ENCODE measurements at regions not wholly inside any gene's neighbourhood (a gene's known extent, or its start where the extent isn't known, plus 50 kb on each side); places are given as distances from the start of the nearest gene placed in this dataset.

- H3K27me3 Mint-ChIP-seq = no peaks in the 10 kb centered on the region
- peaks cover 0 to 12% (median 10%) of the 10 kb centered on the region in 3 donors for H3K9me3 Mint-ChIP-seq
- no peak overlapping the region for H3K4me3 Mint-ChIP-seq
- H3K36me3 Mint-ChIP-seq = no peaks in the 10 kb centered on the region
- H3K4me1 Mint-ChIP-seq = no peaks in the 10 kb centered on the region
- no peak overlapping the region for H3K27ac Mint-ChIP-seq
These were observed 556.4 kb upstream of the CTNND2 start for GRCh38 chr5:12460493-12461261.

GRCh38 chr5:12459326-12459725, 555.1 kb upstream of the CTNND2 start:
- Mint-ChIP-seq H3K4me3 (no peak overlapping the region), H3K27me3 (no peaks in the 10 kb centered on the region), H3K27ac (no peak overlapping the region), H3K4me1 (no peaks in the 10 kb centered on the region), H3K36me3 (no peaks in the 10 kb centered on the region), H3K9me3 (peaks cover 0 to 12% (median 8%) of the 10 kb centered on the region in 3 donors)

- Mint-ChIP-seq H3K4me1 (no peaks in the 10 kb centered on the region), H3K36me3 (no peaks in the 10 kb centered on the region), H3K4me3 (no peak overlapping the region), H3K27ac (no peak overlapping the region), H3K27me3 (no peaks in the 10 kb centered on the region), H3K9me3 (peaks cover 0 to 6% (median 3%) of the 10 kb centered on the region in 3 donors)
These were observed 514.8 kb upstream of the CTNND2 start for GRCh38 chr5:12419075-12419474.

GRCh38 chr5:12413585-12413984, 509.3 kb upstream of the CTNND2 start:
- Mint-ChIP-seq H3K27me3 (no peaks in the 10 kb centered on the region), H3K9me3 (peaks cover 2 to 5% (median 3%) of the 10 kb centered on the region in 3 donors)

GRCh38 chr5:12413075-12413474, 508.8 kb upstream of the CTNND2 start:
- H3K4me1 Mint-ChIP-seq = no peaks in the 10 kb centered on the region
- no peak overlapping the region for H3K27ac Mint-ChIP-seq
- H3K4me3 Mint-ChIP-seq = no peak overlapping the region
- no peaks in the 10 kb centered on the region for H3K27me3 Mint-ChIP-seq
- H3K36me3 Mint-ChIP-seq = no peaks in the 10 kb centered on the region
- peaks cover 2 to 7% (median 3%) of the 10 kb centered on the region in 3 donors for H3K9me3 Mint-ChIP-seq

More at GRCh38 chr5:12413585-12413984, 509.3 kb upstream of the CTNND2 start:
- Mint-ChIP-seq H3K4me3 (no peak overlapping the region), H3K27ac (no peak overlapping the region), H3K4me1 (no peaks in the 10 kb centered on the region), H3K36me3 (no peaks in the 10 kb centered on the region)

- no peak overlapping the region for H3K27ac Mint-ChIP-seq
- no peak overlapping the region for H3K4me3 Mint-ChIP-seq
- H3K27me3 Mint-ChIP-seq = no peaks in the 10 kb centered on the region
- H3K4me1 Mint-ChIP-seq = no peaks in the 10 kb centered on the region
- H3K36me3 Mint-ChIP-seq = no peaks in the 10 kb centered on the region
- peaks cover 5 to 7% (median 6%) of the 10 kb centered on the region in 3 donors for H3K9me3 Mint-ChIP-seq
These were observed 495.6 kb upstream of the CTNND2 start for GRCh38 chr5:12399868-12400267.

- Mint-ChIP-seq H3K27me3 (no peaks in the 10 kb centered on the region), H3K27ac (no peak overlapping the region), H3K9me3 (peaks cover 0 to 4% (median 3%) of the 10 kb centered on the region in 3 donors), H3K36me3 (no peaks in the 10 kb centered on the region), H3K4me3 (no peak overlapping the region), H3K4me1 (no peaks in the 10 kb centered on the region)
These were observed 488.0 kb upstream of the CTNND2 start for GRCh38 chr5:12392246-12392645.

GRCh38 chr5:12385095-12385494, 480.8 kb upstream of the CTNND2 start:
- H3K27ac Mint-ChIP-seq = no peak overlapping the region
- H3K4me1 Mint-ChIP-seq = no peaks in the 10 kb centered on the region
- no peaks in the 10 kb centered on the region for H3K36me3 Mint-ChIP-seq
- H3K27me3 Mint-ChIP-seq = no peaks in the 10 kb centered on the region
- H3K9me3 Mint-ChIP-seq = peaks cover 0 to 33% (median 6%) of the 10 kb centered on the region in 3 donors
- no peak overlapping the region for H3K4me3 Mint-ChIP-seq

- H3K9me3 Mint-ChIP-seq = peaks cover 0 to 35% (median 4%) of the 10 kb centered on the region in 3 donors
- no peak overlapping the region for H3K27ac Mint-ChIP-seq
- no peaks in the 10 kb centered on the region for H3K36me3 Mint-ChIP-seq
- no peak overlapping the region for H3K4me3 Mint-ChIP-seq
- H3K27me3 Mint-ChIP-seq = no peaks in the 10 kb centered on the region
- no peaks in the 10 kb centered on the region for H3K4me1 Mint-ChIP-seq
These were observed 479.8 kb upstream of the CTNND2 start for GRCh38 chr5:12384005-12384404.

- Mint-ChIP-seq H3K4me1 (no peaks in the 10 kb centered on the region), H3K36me3 (peaks cover 1% of the 10 kb centered on the region), H3K27ac (no peak overlapping the region), H3K27me3 (no peaks in the 10 kb centered on the region), H3K4me3 (no peak overlapping the region), H3K9me3 (peaks cover 0 to 8% (median 2%) of the 10 kb centered on the region in 3 donors)
These were observed 463.7 kb upstream of the CTNND2 start for GRCh38 chr5:12367973-12368372.

GRCh38 chr5:12360218-12360617, 456.0 kb upstream of the CTNND2 start:
- peaks cover 2 to 6% (median 3%) of the 10 kb centered on the region in 3 donors for H3K9me3 Mint-ChIP-seq
- H3K4me3 Mint-ChIP-seq = no peak overlapping the region
- no peaks in the 10 kb centered on the region for H3K36me3 Mint-ChIP-seq
- H3K27ac Mint-ChIP-seq = no peak overlapping the region
- H3K27me3 Mint-ChIP-seq = no peaks in the 10 kb centered on the region
- no peaks in the 10 kb centered on the region for H3K4me1 Mint-ChIP-seq

GRCh38 chr5:12358371-12359090, 454.3 kb upstream of the CTNND2 start:
- Mint-ChIP-seq H3K9me3 (peaks cover 2 to 6% (median 3%) of the 10 kb centered on the region in 3 donors), H3K4me1 (no peaks in the 10 kb centered on the region), H3K4me3 (no peak overlapping the region), H3K36me3 (no peaks in the 10 kb centered on the region), H3K27me3 (no peaks in the 10 kb centered on the region), H3K27ac (no peak overlapping the region)

GRCh38 chr5:12357626-12358025, 453.4 kb upstream of the CTNND2 start:
- Mint-ChIP-seq H3K36me3 (no peaks in the 10 kb centered on the region), H3K9me3 (peaks cover 0 to 6% (median 3%) of the 10 kb centered on the region in 3 donors), H3K27me3 (no peaks in the 10 kb centered on the region), H3K4me1 (no peaks in the 10 kb centered on the region), H3K27ac (no peak overlapping the region), H3K4me3 (no peak overlapping the region)

- H3K27ac Mint-ChIP-seq = no peak overlapping the region
- H3K27me3 Mint-ChIP-seq = no peaks in the 10 kb centered on the region
- peaks cover 0 to 2% (median 0%) of the 10 kb centered on the region in 3 donors for H3K9me3 Mint-ChIP-seq
- no peak overlapping the region for H3K4me3 Mint-ChIP-seq
- no peaks in the 10 kb centered on the region for H3K36me3 Mint-ChIP-seq
- no peaks in the 10 kb centered on the region for H3K4me1 Mint-ChIP-seq
These were observed 450.4 kb upstream of the CTNND2 start for GRCh38 chr5:12354686-12355085.

GRCh38 chr5:12343558-12343957, 439.3 kb upstream of the CTNND2 start:
- H3K4me1 Mint-ChIP-seq = no peaks in the 10 kb centered on the region
- H3K27me3 Mint-ChIP-seq = no peaks in the 10 kb centered on the region
- H3K9me3 Mint-ChIP-seq = peaks cover 0 to 6% (median 2%) of the 10 kb centered on the region in 3 donors

More at GRCh38 chr5:12343558-12343957, 439.3 kb upstream of the CTNND2 start:
- Mint-ChIP-seq H3K27ac (no peak overlapping the region), H3K36me3 (no peaks in the 10 kb centered on the region), H3K4me3 (no peak overlapping the region)

Measured in IgD-negative memory B cell (primary cell).